ENCODE measurements at regions not wholly inside any gene's neighbourhood (a gene's known extent, or its start where the extent isn't known, plus 50 kb on each side); places are given as distances from the start of the nearest gene placed in this dataset.

GRCh38 chr2:83991992-83992391, 467.1 kb downstream of the SUCLG1 start:
- TF ChIP-seq CTCF (conservative IDR thresholded peaks at IDR 0.05 in 1 of 2, IDR thresholded peaks at IDR 0.05 in 1 of 2; ENCODE audit: low read depth in 1 of 2, low read length in 2 of 2): no peak
- TF ChIP-seq EZH2 (IDR thresholded peaks at IDR 0.05; ENCODE audit: low read length, missing control alignments): no peak

Data from fibroblast of lung (primary cell).